GM11168 (cell line): ENCODE measurements at regions not wholly inside any gene's neighbourhood (a gene's known extent, or its start where the extent isn't known, plus 50 kb on each side); places are given as distances from the start of the nearest gene placed in this dataset.
"Not testable (repeated sequence)": the region's sequence is repeated elsewhere in the genome, so short reads cannot be mapped to it uniquely, and the experiment has no call there.

ENCODE experiments used
- in situ Hi-C: fragments of 300-500 bp; cut with MboI; formaldehyde crosslinking; loops from one replicate; pipeline ENCODE4 v1.12.0; 2022; ENCODE audit warnings: low sequenced_read_pairs; ENCODE audit not compliant: unreplicated experiment

DNA sequence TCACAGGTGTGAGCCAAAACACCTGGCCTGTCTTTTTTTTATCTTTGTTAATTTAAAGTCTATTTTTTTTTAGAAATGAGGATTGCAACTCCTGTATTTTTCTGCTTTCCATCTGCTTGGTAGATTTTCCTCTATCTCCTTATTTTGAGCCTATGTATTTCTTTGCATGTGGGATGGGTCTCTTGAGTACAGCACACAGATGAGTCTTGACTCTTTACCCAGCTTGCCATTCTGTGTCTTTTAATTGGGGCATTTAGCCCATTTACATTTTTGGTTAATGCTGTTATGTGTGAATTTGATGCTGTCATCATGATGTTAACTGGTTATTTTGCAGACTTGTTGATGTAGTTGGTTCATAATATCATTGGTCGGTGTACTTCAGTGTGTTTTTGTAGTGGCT, 317.4 kb downstream of the IPO8 start:
- in situ Hi-C loops: no loop called here

GRCh38 chr12:30364822-30365221, 330.8 kb downstream of the IPO8 start:
- in situ Hi-C loops: no loop called here

GRCh38 chr12:30361145-30361544, 334.5 kb downstream of the IPO8 start:
- in situ Hi-C loops: no loop called here

GRCh38 chr12:30358671-30359070, 337.0 kb downstream of the IPO8 start:
- in situ Hi-C loops: no loop called here

GRCh38 chr12:30357766-30358490, 337.7 kb downstream of the IPO8 start:
- in situ Hi-C loops: no loop called here

GRCh38 chr12:30345744-30346471, 349.8 kb downstream of the IPO8 start:
- in situ Hi-C loops: no loop called here

- in situ Hi-C loops: loop anchor here (10.0 kb wide), 1 partner anchor 86 kb away; no protein-coding TSS in a partner anchor
These were observed 365.1 kb downstream of the IPO8 start for GRCh38 chr12:30330565-30330964.

DNA sequence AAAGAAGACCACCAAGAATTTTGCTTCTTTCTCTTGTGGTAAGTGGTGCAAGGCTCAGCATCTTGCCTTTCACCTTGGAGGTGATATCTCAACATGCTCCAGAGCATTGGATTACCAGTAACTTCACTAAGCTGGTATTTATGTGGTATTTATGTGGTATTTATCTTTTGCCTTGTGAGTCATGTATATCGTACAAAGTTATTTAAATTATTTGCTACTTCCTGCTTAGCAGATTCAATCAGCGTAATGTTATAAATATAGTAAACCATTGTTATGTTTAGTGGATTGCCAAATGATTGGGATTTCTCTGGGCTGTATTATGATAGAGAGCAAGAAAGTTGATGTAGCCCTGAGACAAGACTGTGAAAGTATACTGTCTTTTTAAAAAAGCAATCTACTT, 366.4 kb downstream of the IPO8 start:
- in situ Hi-C loops: no loop called here

DNA sequence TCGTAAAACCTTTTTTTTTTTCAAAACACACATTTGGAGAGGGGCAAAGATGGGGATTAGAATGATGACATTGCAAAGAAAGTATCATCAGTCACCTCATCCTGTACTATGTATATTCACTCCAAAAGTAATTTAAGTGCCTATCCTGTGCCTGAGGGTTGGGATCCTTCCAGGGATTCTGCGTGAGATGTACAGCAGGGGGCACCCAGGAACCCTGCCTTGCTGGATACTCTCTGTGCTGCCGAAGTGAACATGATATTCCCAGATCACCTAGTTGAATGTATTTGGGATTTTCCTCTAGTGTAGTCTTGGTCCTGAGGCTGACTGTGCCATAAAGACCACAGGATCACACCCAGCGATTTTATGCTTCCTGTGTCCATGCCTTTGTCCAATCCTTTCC, 372.7 kb downstream of the IPO8 start:
- in situ Hi-C loops: loop anchor here (25.0 kb wide), 1 partner anchor 489 kb away; no protein-coding TSS in a partner anchor

GRCh38 chr12:30320561-30320960, 375.1 kb downstream of the IPO8 start:
- in situ Hi-C loops: loop anchor here (25.0 kb wide), 1 partner anchor 492 kb away; no protein-coding TSS in a partner anchor

GRCh38 chr12:30314506-30315100, 381.1 kb downstream of the IPO8 start:
- in situ Hi-C loops: loop anchor here (25.0 kb wide), 1 partner anchor 498 kb away; no protein-coding TSS in a partner anchor

DNA sequence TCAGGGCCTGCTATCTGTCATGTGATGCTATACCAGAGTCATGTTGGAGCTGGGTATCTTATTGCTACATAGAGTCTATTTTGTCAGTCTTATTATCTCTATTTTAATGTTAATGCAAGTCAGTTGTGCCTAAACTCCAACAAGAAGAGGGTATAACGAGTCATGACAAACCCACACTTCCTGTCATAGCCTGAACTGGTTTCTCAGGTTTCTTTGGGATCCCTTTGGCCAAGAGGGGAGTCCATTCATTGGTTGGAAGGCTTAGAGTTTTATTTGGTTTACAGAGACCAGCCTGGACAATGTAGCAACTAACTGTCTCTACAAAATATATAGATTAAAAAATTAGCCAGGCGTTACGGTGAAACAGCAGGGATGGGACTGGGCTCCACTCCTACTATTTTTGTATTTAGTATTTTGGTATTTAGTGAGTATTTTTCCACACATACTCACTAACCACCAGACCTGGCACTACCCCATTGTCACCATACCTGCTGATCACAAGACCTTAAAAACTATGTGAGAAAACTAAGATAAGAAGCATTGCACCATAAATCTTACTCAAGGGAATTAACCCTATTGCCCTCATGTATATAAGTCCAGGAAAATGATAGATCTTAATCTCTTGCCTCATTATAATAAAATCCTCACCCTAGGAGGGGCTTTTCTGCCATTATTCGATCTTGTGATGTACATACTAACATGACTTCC, 387.5 kb downstream of the IPO8 start:
- in situ Hi-C loops: loop anchor here (25.0 kb wide), 1 partner anchor 504 kb away; no protein-coding TSS in a partner anchor

GRCh38 chr12:30304528-30304927, 391.1 kb downstream of the IPO8 start:
- in situ Hi-C loops: loop anchor here (25.0 kb wide), 1 partner anchor 508 kb away; no protein-coding TSS in a partner anchor

DNA sequence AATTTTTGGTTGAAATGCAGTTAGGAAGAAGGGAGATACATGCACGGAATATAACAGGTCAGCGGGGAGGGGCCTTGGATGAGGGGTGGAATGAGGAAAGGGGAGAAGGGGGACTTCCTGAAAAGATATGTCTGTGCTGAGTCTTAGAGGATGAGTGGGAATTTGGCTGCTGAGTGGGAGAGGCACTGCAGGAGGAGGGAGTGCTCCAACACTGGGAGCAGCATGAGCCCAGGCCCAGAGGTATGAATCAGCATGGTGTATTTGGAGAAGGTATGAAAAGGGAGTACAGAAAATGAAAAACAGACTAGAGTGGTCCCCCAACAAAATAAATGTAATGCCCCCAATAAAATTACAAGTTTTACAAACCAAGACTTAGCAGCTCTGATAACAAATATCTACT, 394.4 kb downstream of the IPO8 start:
- in situ Hi-C loops: loop anchor here (25.0 kb wide), 1 partner anchor 511 kb away; no protein-coding TSS in a partner anchor

- in situ Hi-C loops: no loop called here
These were observed 399.2 kb downstream of the IPO8 start for GRCh38 chr12:30296486-30296885.

- in situ Hi-C loops: no loop called here
These were observed 409.2 kb downstream of the IPO8 start for GRCh38 chr12:30286345-30286926.

- in situ Hi-C loops: no loop called here
These were observed 417.3 kb downstream of the IPO8 start for GRCh38 chr12:30278401-30278800.

DNA sequence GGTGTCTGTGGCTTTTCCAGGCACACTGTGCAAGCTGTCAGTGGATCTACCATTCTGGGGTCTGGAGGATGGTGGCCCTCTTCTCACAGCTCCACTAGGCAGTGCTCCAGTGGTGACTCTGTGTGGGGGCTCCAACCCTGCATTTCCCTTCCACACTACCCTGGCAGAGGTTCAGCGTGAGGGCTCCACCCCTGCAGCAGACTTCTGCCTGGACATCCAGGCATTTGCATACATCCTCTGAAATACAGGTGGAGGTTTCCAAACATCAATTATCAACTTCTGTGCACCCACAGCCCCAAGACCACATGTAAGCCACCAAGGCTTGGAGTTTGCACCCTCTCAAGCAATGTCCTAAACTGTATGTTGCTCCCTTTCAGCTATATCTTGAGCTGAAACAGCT, 423.2 kb downstream of the IPO8 start:
- in situ Hi-C loops: not testable (repeated sequence)

DNA sequence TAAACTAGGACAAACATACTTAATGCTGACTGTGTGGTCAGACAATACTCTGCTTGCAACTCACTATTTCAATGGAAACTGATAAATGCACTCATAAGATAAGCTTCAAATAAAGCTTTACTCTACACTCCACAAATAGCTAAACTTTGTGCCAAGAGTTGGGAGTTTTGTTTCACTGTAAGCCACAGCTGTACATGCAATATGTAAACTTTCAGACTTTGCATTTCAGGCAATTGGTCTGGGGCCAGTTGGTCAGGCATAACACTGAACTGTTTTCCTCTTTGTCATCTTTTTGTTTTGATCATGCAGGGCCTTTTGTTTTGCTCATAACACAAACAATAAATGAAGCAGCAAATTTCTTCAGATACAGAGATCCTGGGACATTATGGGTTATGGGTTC, 426.2 kb downstream of the IPO8 start:
- in situ Hi-C loops: no loop called here

DNA sequence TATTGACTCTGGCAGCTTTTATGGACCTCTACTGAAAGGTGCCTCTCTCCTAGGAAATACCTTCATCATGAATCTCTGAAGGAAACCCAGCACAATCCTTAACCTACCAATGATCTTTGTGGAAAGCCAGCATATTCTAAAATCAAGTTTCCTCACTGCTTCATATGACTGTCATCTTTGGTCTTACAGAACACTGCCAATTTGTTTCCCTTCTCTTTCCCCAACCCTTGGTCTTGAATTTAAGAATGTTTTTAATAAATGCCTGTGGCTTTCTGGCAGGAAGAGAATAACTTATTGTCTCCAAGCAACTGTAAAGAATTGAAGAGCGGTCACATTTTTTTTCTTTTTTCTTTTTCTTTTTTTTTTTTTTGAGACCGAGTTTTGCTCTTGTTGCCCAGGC, 427.6 kb downstream of the IPO8 start:
- in situ Hi-C loops: no loop called here
